SU-DHL-6 (cell line): ENCODE measurements at regions not wholly inside any gene's neighbourhood (a gene's known extent, or its start where the extent isn't known, plus 50 kb on each side); places are given as distances from the start of the nearest gene placed in this dataset.

Experiments used
- EZH2phosphoT487 ChIP-seq: fragments of 200-600 bp; sonication (generic), shearing (Covaris generic); conservative IDR thresholded peaks from 2 replicates; pipeline ENCODE4 v1.6.1; 2018; ENCODE audit warnings: mild to moderate bottlenecking, antibody characterized with exemption, low read length, moderate library complexity, mixed read lengths
- TF ChIP-seq, protein P1 (sequence below): fragments of 200-600 bp; sonication (generic); IDR thresholded peaks from one replicate; pipeline ENCODE4 v1.5.1; 2017; ENCODE audit warnings: antibody characterized with exemption, mild to moderate bottlenecking, low read length, moderate library complexity; ENCODE audit not compliant: insufficient read depth, poor library complexity, severe bottlenecking

DNA sequence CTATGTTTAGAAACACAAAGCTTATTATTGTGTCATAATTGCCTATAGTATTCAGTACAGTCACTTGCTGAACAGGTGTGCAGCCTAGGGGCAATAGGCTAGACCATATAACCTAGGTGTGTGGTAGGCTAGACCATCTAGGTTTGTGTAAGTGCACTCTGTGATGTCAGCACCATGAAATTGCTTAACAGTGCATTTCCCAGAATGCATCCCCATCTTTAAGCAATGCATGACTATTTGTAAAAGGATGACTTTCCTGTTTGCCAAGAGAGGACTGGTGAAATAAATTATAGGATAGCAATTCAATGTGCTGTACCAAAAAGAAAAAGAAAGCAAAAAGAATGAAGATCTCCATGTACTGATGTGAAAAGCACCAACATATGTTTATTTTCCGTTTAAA lies 288.7 kb upstream of the AUTS2 start:
- no peak for TF ChIP-seq EZH2phosphoT487
- TF ChIP-seq, protein P1, sequence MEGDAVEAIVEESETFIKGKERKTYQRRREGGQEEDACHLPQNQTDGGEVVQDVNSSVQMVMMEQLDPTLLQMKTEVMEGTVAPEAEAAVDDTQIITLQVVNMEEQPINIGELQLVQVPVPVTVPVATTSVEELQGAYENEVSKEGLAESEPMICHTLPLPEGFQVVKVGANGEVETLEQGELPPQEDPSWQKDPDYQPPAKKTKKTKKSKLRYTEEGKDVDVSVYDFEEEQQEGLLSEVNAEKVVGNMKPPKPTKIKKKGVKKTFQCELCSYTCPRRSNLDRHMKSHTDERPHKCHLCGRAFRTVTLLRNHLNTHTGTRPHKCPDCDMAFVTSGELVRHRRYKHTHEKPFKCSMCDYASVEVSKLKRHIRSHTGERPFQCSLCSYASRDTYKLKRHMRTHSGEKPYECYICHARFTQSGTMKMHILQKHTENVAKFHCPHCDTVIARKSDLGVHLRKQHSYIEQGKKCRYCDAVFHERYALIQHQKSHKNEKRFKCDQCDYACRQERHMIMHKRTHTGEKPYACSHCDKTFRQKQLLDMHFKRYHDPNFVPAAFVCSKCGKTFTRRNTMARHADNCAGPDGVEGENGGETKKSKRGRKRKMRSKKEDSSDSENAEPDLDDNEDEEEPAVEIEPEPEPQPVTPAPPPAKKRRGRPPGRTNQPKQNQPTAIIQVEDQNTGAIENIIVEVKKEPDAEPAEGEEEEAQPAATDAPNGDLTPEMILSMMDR: no peak
